ENCODE measurements at regions not wholly inside any gene's neighbourhood (a gene's known extent, or its start where the extent isn't known, plus 50 kb on each side); places are given as distances from the start of the nearest gene placed in this dataset.

DNA sequence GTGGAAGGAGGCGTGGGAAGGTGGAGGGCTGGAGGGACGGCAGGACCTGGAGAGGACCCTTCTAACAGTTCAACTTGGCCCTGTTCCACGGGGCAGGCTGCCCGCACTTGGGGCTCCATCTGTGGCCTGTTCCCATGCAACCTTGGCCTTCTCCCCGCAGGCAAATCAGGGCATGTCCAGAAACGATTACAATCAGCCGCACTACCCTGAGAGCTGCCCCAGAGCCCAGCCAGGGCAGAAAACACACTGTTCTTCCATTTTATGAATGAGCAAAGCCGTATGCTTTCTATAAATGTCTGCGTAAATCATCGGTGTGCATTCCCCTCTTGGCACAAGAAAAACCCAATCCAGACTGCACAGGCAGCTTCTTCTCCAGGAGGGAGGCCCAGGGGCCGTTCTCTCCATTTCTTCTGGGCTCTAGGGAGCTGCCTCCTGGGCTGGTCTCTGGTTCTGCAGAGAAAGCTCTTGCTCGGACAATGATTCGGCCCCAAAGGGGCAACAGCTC lies 228.7 kb downstream of the SOX9 start:
- TF ChIP-seq, protein P1, sequence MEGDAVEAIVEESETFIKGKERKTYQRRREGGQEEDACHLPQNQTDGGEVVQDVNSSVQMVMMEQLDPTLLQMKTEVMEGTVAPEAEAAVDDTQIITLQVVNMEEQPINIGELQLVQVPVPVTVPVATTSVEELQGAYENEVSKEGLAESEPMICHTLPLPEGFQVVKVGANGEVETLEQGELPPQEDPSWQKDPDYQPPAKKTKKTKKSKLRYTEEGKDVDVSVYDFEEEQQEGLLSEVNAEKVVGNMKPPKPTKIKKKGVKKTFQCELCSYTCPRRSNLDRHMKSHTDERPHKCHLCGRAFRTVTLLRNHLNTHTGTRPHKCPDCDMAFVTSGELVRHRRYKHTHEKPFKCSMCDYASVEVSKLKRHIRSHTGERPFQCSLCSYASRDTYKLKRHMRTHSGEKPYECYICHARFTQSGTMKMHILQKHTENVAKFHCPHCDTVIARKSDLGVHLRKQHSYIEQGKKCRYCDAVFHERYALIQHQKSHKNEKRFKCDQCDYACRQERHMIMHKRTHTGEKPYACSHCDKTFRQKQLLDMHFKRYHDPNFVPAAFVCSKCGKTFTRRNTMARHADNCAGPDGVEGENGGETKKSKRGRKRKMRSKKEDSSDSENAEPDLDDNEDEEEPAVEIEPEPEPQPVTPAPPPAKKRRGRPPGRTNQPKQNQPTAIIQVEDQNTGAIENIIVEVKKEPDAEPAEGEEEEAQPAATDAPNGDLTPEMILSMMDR (IDR thresholded peaks at IDR 0.05): no peak
- TF ChIP-seq POLR2A (IDR thresholded peaks at IDR 0.05): no peak

Data from thyroid gland (tissue), 4 donors.